Panc1 (cell line): ENCODE measurements at regions not wholly inside any gene's neighbourhood (a gene's known extent, or its start where the extent isn't known, plus 50 kb on each side); places are given as distances from the start of the nearest gene placed in this dataset.

Source experiments
- ATAC-seq: fragments of 200-7000 bp; cut with Tn5 transposase; 2 replicates; pipeline ENCODE4 v1.9.1; 2020; ENCODE audit warnings: mild to moderate bottlenecking, moderate library complexity
- BruUV-seq: library from RNA; stranded (reverse); fragments of 400-500 nt; replicated peaks from 2 replicates; lab custom pipeline; 2021; lab: Mats Ljungman, UMichigan
- CTCF ChIA-PET: fragments of 300-600 bp; sonication (Branson Sonifier 250); formaldehyde crosslinking; loops from one replicate; lab custom pipeline; 2022; ENCODE audit warnings: antibody characterized with exemption; lab: Charles Lee
- POLR2A ChIA-PET: fragments of 300-600 bp; sonication (Branson Sonifier 250); formaldehyde crosslinking; loops from one replicate; lab custom pipeline; 2022; ENCODE audit warnings: antibody characterized with exemption; lab: Charles Lee
- DNase-seq: peaks from one replicate; pipeline ENCODE4 v3.0.0-alpha.2; 2010; ENCODE audit warnings: low read depth, low spot score
- H3K27ac ChIP-seq: 2 replicates; pipeline ENCODE4 v1.5.1; 2011; ENCODE audit warnings: mild to moderate bottlenecking, low read length, inconsistent platforms
- H3K27me3 ChIP-seq: fragments of 200-500 bp; sonication (Bioruptor generic); 2 replicates; pipeline ENCODE4 v1.6.0; 2014; ENCODE audit warnings: low read length, inconsistent platforms; ENCODE audit not compliant: control insufficient read depth, insufficient read depth
- H3K36me3 ChIP-seq: fragments of 200-500 bp; sonication (Bioruptor generic); 2 replicates; pipeline ENCODE4 v1.5.1; 2014; ENCODE audit warnings: inconsistent platforms, mild to moderate bottlenecking, low read length, moderate library complexity; ENCODE audit not compliant: control insufficient read depth, insufficient read depth
- H3K4me1 ChIP-seq: 2 replicates; pipeline ENCODE4 v1.5.1; 2011; ENCODE audit warnings: inconsistent platforms, mild to moderate bottlenecking, low read length, moderate library complexity; ENCODE audit not compliant: control insufficient read depth, insufficient read depth
- H3K4me3 ChIP-seq, 2 experiments: 2 replicates each; pipeline ENCODE4 v1.5.1; 2011 to 2012; ENCODE audit warnings: low read depth in 2 of 2, low read length in 2 of 2, mild to moderate bottlenecking in 2 of 2, inconsistent platforms in 1 of 2, moderate library complexity in 1 of 2
- H3K9me3 ChIP-seq: fragments of 200-500 bp; sonication (Bioruptor generic); 2 replicates; pipeline ENCODE4 v1.5.1; 2014; ENCODE audit warnings: low read depth, mild to moderate bottlenecking, inconsistent platforms, low read length, moderate library complexity; ENCODE audit not compliant: control insufficient read depth, insufficient read depth
- CTCF ChIP-seq: fragments of 450-650 bp; IDR thresholded peaks from 2 replicates; pipeline ENCODE4 v1.5.1; 2017; ENCODE audit warnings: mild to moderate bottlenecking
- POLR2AphosphoS5 ChIP-seq: IDR thresholded peaks from 2 replicates; pipeline ENCODE4 v1.6.1; 2012; ENCODE audit warnings: mild to moderate bottlenecking, low read depth, low read length, moderate library complexity
- REST ChIP-seq, 2 experiments: IDR thresholded peaks; 2 replicates each; pipeline ENCODE4 v1.6.1; 2011 to 2012; ENCODE audit warnings: low read depth in 2 of 2, control low read depth in 1 of 2, low read length in 1 of 2, mild to moderate bottlenecking in 1 of 2, moderate library complexity in 1 of 2; ENCODE audit not compliant: insufficient read depth in 1 of 2
- SIN3A ChIP-seq: IDR thresholded peaks from 2 replicates; pipeline ENCODE4 v1.6.1; 2012; ENCODE audit warnings: low read depth, mild to moderate bottlenecking, low read length, moderate library complexity, borderline replicate concordance; ENCODE audit not compliant: insufficient read depth
- TCF7L2 ChIP-seq: IDR thresholded peaks from 2 replicates; pipeline ENCODE4 v1.6.1; 2011; ENCODE audit warnings: mild to moderate bottlenecking, low read depth, low read length, inconsistent platforms
- in situ Hi-C: cut with HindIII; loops from 2 replicates; pipeline ENCODE4 v1.10.0; 2016; ENCODE audit warnings: low sequenced_read_pairs, low pct_unique_long_range_greater_than_20kb
- intact Hi-C: fragments of 100-400 bp; cut with micrococcal nuclease; formaldehyde crosslinking; loops from one replicate; pipeline ENCODE4 v1.10.0; 2022; ENCODE audit not compliant: unreplicated experiment

GRCh38 chr16:86854626-86855294, 276.4 kb downstream of the FOXL1 start:
- Histone ChIP-seq H3K36me3 (no peaks in the 10 kb centered on the region), H3K27me3 (no peaks in the 10 kb centered on the region), H3K27ac (no peak overlapping the region), H3K9me3 (no peaks in the 10 kb centered on the region), H3K4me3 (no peak overlapping the region), H3K4me1 (no peaks in the 10 kb centered on the region)
- POLR2A ChIA-PET, result no interaction called here
- in situ Hi-C loops, result no loop called here
- BruUV-seq, result no TSS peak
- no peak for TF ChIP-seq REST (IDR thresholded peaks at IDR 0.05; ENCODE audit: insufficient read depth in 1 of 2, low read depth in 2 of 2, low read length in 1 of 2)
- TF ChIP-seq TCF7L2, result no peak
- TF ChIP-seq SIN3A, result no peak
- TF ChIP-seq POLR2AphosphoS5, result no peak
- no peak for TF ChIP-seq CTCF
- DNase-seq, result no peak
- intact Hi-C loops, result no loop called here
- CTCF ChIA-PET, result no interaction called here
- ATAC-seq, result no peak

- DNase-seq (no peak), ATAC-seq (no peak)
- ChIA-PET POLR2A (no interaction called here), CTCF (no interaction called here)
- H3K4me1 ChIP-seq, result no peaks in the 10 kb centered on the region
- no peak overlapping the region for H3K27ac ChIP-seq
- no peak overlapping the region for H3K4me3 ChIP-seq
- H3K36me3 ChIP-seq, result no peaks in the 10 kb centered on the region
- H3K9me3 ChIP-seq, result no peaks in the 10 kb centered on the region
- H3K27me3 ChIP-seq, result no peaks in the 10 kb centered on the region
- intact Hi-C loops, result no loop called here
- BruUV-seq, result no TSS peak
- TF ChIP-seq SIN3A (no peak), REST (IDR thresholded peaks at IDR 0.05; ENCODE audit: insufficient read depth in 1 of 2, low read depth in 2 of 2, low read length in 1 of 2) (no peak), POLR2AphosphoS5 (no peak), CTCF (no peak), TCF7L2 (no peak)
- in situ Hi-C loops, result no loop called here
These were observed 278.7 kb downstream of the FOXL1 start for GRCh38 chr16:86856946-86857586.
